ENCODE measurements at regions not wholly inside any gene's neighbourhood (a gene's known extent, or its start where the extent isn't known, plus 50 kb on each side); places are given as distances from the start of the nearest gene placed in this dataset.

GRCh38 chr2:221926327-221926726, 354.2 kb upstream of the EPHA4 start:
- TF ChIP-seq CTCF (conservative IDR thresholded peaks at IDR 0.05; ENCODE audit: low read depth, low read length): no peak
- no peak for TF ChIP-seq EZH2phosphoT487 (IDR thresholded peaks at IDR 0.05; ENCODE audit: borderline replicate concordance, low read length)
